GM12873 (cell line): ENCODE measurements at regions not wholly inside any gene's neighbourhood (a gene's known extent, or its start where the extent isn't known, plus 50 kb on each side); places are given as distances from the start of the nearest gene placed in this dataset.

Source experiments
- TF ChIP-seq, protein P1 (sequence below): IDR thresholded peaks from 2 replicates; pipeline ENCODE4 v1.5.1; 2012; ENCODE audit warnings: low read depth, mild to moderate bottlenecking, moderate library complexity, low read length, control low read depth; ENCODE audit not compliant: insufficient read depth; ENCODE audit errors: missing control alignments

DNA sequence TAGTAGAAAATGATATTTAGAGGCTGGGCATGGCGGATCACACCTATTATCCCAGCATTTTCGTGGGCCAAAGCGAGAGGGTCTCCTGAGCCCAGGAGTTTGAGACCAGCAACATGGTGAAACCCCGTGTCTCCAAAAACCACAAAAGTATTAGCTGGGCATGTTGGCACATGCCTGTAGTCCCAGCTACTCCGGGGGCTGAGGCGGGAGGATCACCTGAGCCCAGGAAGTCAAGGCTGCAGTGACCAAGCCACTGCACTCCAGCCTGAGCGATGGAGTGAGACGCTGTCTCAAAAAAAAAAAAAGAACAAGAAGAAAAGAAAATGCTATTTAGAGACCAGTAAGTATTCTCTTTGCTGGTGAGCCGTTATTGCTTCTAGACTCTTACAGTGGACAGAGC, 79.2 kb upstream of the MDM1 start:
- TF ChIP-seq, protein P1, sequence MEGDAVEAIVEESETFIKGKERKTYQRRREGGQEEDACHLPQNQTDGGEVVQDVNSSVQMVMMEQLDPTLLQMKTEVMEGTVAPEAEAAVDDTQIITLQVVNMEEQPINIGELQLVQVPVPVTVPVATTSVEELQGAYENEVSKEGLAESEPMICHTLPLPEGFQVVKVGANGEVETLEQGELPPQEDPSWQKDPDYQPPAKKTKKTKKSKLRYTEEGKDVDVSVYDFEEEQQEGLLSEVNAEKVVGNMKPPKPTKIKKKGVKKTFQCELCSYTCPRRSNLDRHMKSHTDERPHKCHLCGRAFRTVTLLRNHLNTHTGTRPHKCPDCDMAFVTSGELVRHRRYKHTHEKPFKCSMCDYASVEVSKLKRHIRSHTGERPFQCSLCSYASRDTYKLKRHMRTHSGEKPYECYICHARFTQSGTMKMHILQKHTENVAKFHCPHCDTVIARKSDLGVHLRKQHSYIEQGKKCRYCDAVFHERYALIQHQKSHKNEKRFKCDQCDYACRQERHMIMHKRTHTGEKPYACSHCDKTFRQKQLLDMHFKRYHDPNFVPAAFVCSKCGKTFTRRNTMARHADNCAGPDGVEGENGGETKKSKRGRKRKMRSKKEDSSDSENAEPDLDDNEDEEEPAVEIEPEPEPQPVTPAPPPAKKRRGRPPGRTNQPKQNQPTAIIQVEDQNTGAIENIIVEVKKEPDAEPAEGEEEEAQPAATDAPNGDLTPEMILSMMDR, result no peak

DNA sequence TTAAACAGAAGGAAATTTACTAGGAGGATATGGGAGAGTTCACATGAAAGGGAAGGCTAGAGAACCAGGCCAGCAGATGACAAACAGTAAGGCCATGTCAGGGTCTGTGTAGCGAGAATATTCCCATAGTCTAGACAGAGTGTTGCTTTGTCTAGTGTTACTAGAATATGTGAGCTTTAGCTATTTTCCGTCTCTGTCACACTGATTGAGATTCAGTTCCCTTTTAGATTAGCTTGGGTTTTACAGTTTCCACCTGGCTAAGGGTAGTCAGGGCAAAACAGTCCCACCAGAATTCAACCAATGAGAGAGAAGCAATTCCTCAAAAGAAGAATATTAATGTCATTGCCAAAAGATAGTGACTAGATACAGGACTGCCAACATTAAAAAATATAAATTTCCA, 82.8 kb upstream of the MDM1 start:
- TF ChIP-seq, protein P1, result no peak

DNA sequence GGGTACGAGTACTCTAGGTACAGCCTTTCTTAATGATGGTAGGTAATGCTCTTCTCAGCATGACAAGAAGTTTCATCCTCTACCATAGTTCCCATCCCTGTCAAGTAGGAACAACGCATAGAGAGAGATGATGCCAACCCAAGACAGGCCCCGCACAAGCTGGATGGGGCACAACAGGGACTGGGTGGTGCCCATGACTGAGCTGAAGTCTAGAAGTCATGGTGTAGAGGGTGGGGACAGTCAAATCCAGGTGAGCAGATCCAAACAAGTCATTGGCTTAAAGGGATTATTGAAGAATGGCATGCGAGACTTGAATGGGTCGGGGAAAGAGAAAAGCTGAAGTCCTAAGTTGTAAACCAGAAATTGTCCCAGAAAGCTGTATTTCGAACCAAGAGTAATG, 84.2 kb upstream of the MDM1 start:
- TF ChIP-seq, protein P1, result no peak

DNA sequence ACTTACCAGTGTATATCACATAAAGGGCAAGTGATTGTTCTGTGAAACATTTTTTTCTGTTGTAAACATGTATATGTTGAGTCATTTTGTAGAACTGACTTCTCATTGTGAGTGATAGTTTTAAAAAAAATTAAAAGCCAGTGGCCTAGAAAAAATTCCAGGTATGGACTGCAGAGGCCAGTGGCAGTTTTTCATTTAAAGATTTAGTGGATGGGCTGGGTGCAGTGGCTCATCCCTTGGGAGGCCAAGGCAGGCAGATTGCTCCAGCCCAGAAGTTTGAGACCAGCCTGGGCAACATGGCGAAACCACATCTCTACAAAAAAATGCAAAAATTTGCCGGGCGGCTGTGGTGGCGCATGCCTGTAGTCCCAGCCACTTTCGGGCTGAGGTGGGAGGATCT, 84.7 kb upstream of the MDM1 start:
- TF ChIP-seq, protein P1, result no peak

DNA sequence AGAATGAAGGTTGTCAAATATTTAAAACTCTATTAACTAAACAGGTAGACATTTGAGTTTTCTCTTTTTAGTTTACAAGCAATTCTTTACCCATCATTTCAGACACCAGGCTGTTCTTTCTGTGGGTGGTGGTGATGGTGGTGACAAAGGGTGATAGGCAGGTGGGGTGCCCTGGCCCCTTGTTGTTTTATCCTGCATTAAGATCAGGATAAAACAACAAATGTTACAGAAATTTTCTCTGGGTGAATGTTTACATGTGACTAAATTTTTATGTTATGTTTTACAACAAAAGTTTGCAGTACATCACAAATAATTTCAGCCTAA, 85.9 kb upstream of the MDM1 start:
- TF ChIP-seq, protein P1, result no peak

DNA sequence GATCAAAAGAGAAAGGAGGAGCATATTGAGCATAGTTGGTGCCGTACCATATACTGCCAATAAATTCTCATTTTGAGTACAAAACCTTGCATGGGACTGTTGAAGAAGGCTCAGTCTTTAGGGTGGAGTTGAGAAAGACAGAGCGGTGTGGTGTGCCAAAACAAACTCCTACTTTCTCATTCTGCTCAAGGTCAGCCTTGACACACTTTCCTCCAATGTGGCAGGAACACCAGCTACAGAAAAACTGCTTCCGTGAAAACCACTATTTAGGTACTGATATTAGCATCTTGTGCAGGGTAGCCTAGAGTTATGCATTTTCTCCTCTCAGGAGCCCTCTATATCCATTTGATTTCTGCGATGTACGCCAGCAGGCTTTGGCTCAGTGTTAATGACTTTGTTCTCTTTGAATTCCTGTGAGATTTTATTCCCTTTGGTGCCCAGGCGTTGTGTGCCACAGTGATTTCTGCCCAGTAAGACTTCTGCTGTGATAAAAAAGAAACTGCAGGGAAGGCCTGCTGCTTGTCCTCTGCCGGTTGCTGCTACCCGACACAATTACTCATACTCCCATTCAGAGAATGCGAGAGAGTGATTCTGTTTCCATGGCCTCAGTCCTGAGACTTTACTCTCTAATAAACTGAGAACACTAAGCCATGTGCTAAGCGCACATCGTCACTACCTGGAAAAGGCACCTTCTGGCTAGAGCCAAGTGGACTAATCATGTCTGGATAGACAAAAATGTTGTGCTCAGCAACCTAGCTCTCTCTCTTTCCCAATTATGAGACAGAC, 88.3 kb upstream of the MDM1 start:
- TF ChIP-seq, protein P1, result no peak

DNA sequence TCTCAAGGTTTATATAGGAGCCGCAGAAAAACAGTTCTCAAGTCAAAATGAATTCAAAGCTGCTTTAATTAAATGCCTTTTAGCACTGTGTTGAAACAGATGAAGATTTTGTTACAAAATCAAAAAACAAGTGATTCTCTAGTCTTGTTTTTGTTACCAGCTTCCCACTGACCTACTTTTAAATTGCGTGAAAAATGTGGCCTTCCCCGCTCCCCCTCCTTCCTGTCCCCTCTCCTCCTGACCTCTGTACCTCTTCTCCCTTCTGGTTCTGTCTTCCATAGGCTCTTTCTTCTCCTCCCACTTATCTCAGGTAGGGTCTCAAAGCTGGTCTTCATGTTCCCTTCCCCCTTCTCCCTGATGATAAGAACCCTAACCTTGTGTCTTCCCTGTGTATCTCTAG, 90.0 kb upstream of the MDM1 start:
- TF ChIP-seq, protein P1, result no peak
